T-helper 2 cell treated with Interferon-gamma antibody and Interleukin-4, amounts not matched to agents 5 μg/mL and 100 μg/mL, for 36 hours (primary cell): ENCODE measurements at regions not wholly inside any gene's neighbourhood (a gene's known extent, or its start where the extent isn't known, plus 50 kb on each side); places are given as distances from the start of the nearest gene placed in this dataset.
"Not testable (repeated sequence)": the region's sequence is repeated elsewhere in the genome, so short reads cannot be mapped to it uniquely, and the experiment has no call there.

Experiments
- DNase-seq: peaks from one replicate; pipeline ENCODE4 v3.0.0; 2021; ENCODE audit warnings: low spot score
- H3K27ac Mint-ChIP-seq: one replicate; pipeline ENCODE4 v1.8.0; 2021; ENCODE audit warnings: mild to moderate bottlenecking, mixed read lengths
- H3K27me3 Mint-ChIP-seq: one replicate; pipeline ENCODE4 v1.8.0; 2021; ENCODE audit warnings: low read depth, mixed read lengths
- H3K36me3 Mint-ChIP-seq: one replicate; pipeline ENCODE4 v1.8.0; 2021; ENCODE audit warnings: low read depth, mixed read lengths
- H3K4me1 Mint-ChIP-seq: one replicate; pipeline ENCODE4 v1.8.0; 2021; ENCODE audit warnings: low read depth, mixed read lengths
- H3K4me3 Mint-ChIP-seq: one replicate; pipeline ENCODE4 v1.8.0; 2022; ENCODE audit warnings: mild to moderate bottlenecking, moderate library complexity, mixed read lengths
- H3K9me3 Mint-ChIP-seq: one replicate; pipeline ENCODE4 v1.8.0; 2021; ENCODE audit warnings: mixed read lengths

- not testable (repeated sequence) for DNase-seq, H3K27ac Mint-ChIP-seq, H3K9me3 Mint-ChIP-seq, H3K27me3 Mint-ChIP-seq, H3K36me3 Mint-ChIP-seq, H3K4me3 Mint-ChIP-seq, H3K4me1 Mint-ChIP-seq
Observed at GRCh38 chr2:239865856-239866255, 159.3 kb downstream of the NDUFA10 start.

DNA sequence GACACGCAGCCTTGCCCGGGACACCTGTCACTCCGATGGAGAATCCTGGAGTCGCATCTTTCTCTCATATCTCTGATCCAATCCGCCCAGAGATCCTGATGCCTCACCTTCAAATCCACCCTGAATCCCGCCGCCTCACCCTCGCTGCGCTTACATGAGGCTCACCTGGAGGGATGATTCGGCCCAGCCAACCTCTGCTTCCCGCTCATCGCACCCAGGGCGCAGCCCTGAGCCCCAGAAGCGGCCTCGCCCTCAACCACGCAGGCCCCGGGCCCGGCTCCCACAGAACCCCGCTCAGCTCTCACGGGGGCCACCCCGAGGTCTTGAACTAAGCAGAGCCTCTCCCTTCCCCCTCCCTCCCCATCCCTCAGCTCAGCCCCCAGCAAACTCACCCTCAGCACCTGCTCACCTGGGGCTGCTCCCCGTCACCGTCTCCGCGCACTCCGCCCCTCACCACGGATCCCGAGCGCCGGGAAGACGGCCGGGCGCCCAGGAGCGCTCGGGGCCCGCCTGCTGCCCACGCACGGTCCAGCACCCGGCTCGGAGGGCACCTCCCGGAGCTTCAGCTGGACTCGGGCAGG, 160.0 kb downstream of the NDUFA10 start:
- H3K36me3 Mint-ChIP-seq, result no peaks in the 10 kb centered on the region
- H3K4me3 Mint-ChIP-seq, result no peak overlapping the region
- DNase-seq, result no peak
- no peak overlapping the region for H3K27ac Mint-ChIP-seq
- H3K4me1 Mint-ChIP-seq, result peaks cover 8% of the 10 kb centered on the region
- H3K27me3 Mint-ChIP-seq, result peaks cover 11% of the 10 kb centered on the region
- H3K9me3 Mint-ChIP-seq, result no peaks in the 10 kb centered on the region

- DNase-seq, result no peak
- H3K4me1 Mint-ChIP-seq, result peaks cover 8% of the 10 kb centered on the region
- no peaks in the 10 kb centered on the region for H3K9me3 Mint-ChIP-seq
- no peak overlapping the region for H3K4me3 Mint-ChIP-seq
- peaks cover 11% of the 10 kb centered on the region for H3K27me3 Mint-ChIP-seq
- no peaks in the 10 kb centered on the region for H3K36me3 Mint-ChIP-seq
- no peak overlapping the region for H3K27ac Mint-ChIP-seq
Observed at GRCh38 chr2:239864247-239865058, 160.7 kb downstream of the NDUFA10 start.

DNA sequence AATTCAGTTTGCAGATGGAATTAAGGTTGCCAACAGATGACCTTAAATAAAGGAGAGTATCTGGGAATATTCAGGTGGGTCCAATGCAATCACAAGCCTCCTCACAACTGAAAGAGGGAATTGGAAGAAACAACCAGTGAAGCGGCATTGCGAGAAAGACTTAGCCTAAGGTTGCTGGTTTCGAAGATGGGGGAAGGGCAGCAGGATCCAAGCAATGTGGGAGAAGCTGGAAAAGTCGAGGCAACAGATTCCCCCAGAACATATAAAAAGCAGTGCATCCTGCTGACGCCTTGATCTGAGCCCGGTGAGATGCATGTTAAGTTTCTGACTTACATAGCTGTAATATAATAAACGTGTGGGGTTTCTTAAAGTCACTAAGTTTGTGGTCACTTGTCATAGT, 162.5 kb downstream of the NDUFA10 start:
- Mint-ChIP-seq H3K4me1 (peaks cover 8% of the 10 kb centered on the region), H3K27me3 (peaks cover 19% of the 10 kb centered on the region), H3K27ac (no peak overlapping the region), H3K9me3 (no peaks in the 10 kb centered on the region), H3K36me3 (no peaks in the 10 kb centered on the region), H3K4me3 (no peak overlapping the region)
- no peak for DNase-seq

- DNase-seq, result no peak
- H3K4me1 Mint-ChIP-seq, result peaks cover 8% of the 10 kb centered on the region
- peaks cover 22% of the 10 kb centered on the region for H3K27me3 Mint-ChIP-seq
- no peak overlapping the region for H3K27ac Mint-ChIP-seq
- no peaks in the 10 kb centered on the region for H3K36me3 Mint-ChIP-seq
- no peaks in the 10 kb centered on the region for H3K9me3 Mint-ChIP-seq
- no peak overlapping the region for H3K4me3 Mint-ChIP-seq
Observed at GRCh38 chr2:239858179-239858578, 167.0 kb downstream of the NDUFA10 start.

GRCh38 chr2:239857591-239857990, 167.6 kb downstream of the NDUFA10 start:
- no peaks in the 10 kb centered on the region for H3K36me3 Mint-ChIP-seq
- no peaks in the 10 kb centered on the region for H3K9me3 Mint-ChIP-seq
- H3K27me3 Mint-ChIP-seq, result peaks cover 22% of the 10 kb centered on the region

DNA sequence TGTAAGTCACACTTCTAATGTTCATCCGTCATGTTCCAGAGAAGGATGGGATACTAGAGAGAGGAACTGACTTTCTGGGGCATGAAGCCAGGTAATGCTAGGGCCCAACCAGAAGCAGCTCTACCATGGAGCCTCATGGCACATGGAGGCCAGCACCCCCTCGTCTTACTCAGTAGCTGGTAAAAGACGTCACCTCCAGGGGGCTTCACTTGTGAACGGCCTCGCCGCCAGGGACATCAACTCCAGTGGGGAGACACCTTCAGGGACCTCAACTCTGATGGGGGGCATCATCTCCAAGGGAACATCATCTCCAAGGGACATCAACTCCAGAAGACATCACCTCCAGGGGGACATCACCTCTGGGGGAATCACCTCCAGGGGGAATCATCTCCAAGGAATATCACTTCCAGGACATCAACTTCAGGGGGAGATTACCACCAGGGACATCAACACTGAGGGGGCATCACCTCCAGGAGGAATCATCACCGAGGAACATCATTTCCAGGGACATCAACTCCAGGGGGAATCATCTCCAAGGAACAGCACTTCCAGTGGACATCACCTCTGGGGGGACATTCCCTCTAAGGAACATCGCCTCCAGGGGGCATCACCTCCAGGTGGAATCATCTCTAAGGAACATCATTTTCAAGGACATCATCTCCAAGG, 168.4 kb downstream of the NDUFA10 start:
- Mint-ChIP-seq H3K36me3 (no peaks in the 10 kb centered on the region), H3K27ac (no peak overlapping the region), H3K27me3 (peaks cover 19% of the 10 kb centered on the region)

More at GRCh38 chr2:239857591-239857990, 167.6 kb downstream of the NDUFA10 start:
- H3K27ac Mint-ChIP-seq, result no peak overlapping the region
- no peak for DNase-seq
- no peak overlapping the region for H3K4me3 Mint-ChIP-seq
- peaks cover 8% of the 10 kb centered on the region for H3K4me1 Mint-ChIP-seq

GRCh38 chr2:239855863-239856587, 169.1 kb downstream of the NDUFA10 start:
- H3K9me3 Mint-ChIP-seq, result no peaks in the 10 kb centered on the region
- no peak for DNase-seq
- no peaks in the 10 kb centered on the region for H3K4me1 Mint-ChIP-seq
- H3K36me3 Mint-ChIP-seq, result no peaks in the 10 kb centered on the region
- no peak overlapping the region for H3K27ac Mint-ChIP-seq
- no peak overlapping the region for H3K4me3 Mint-ChIP-seq
- H3K27me3 Mint-ChIP-seq, result peaks cover 19% of the 10 kb centered on the region

More for the DNA sequence above, 168.4 kb downstream of the NDUFA10 start:
- Mint-ChIP-seq H3K9me3 (no peaks in the 10 kb centered on the region), H3K4me1 (peaks cover 3% of the 10 kb centered on the region), H3K4me3 (no peak overlapping the region)
- DNase-seq, result no peak

DNA sequence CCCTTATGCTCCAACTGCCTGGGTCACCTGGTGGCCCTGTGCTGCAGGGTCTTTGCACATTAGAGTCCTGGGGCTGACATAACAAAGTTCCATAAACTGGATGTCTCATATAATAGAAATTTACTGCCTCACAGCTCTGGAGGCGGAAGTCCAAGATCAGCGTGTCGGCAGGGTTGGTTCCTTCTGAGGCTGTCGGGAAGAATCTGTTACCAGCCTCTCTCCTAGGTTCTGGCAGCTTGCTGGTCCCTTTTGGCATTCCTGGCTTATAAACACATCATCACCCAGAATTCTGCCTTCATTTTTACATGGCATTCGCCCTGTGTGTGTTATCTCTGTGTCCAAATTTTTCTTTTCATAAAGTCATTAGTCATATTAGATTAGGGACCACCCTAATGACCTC, 170.5 kb downstream of the NDUFA10 start:
- Mint-ChIP-seq H3K36me3 (no peaks in the 10 kb centered on the region), H3K4me3 (no peak overlapping the region), H3K4me1 (no peaks in the 10 kb centered on the region), H3K27ac (no peak overlapping the region), H3K27me3 (peaks cover 12% of the 10 kb centered on the region), H3K9me3 (no peaks in the 10 kb centered on the region)
- no peak for DNase-seq

- H3K4me3 Mint-ChIP-seq, result no peak overlapping the region
- DNase-seq, result no peak
- no peak overlapping the region for H3K27ac Mint-ChIP-seq
- H3K27me3 Mint-ChIP-seq, result peaks cover 11% of the 10 kb centered on the region
- no peaks in the 10 kb centered on the region for H3K4me1 Mint-ChIP-seq
- H3K36me3 Mint-ChIP-seq, result no peaks in the 10 kb centered on the region
- H3K9me3 Mint-ChIP-seq, result no peaks in the 10 kb centered on the region
Observed at GRCh38 chr2:239853706-239854327, 171.3 kb downstream of the NDUFA10 start.

DNA sequence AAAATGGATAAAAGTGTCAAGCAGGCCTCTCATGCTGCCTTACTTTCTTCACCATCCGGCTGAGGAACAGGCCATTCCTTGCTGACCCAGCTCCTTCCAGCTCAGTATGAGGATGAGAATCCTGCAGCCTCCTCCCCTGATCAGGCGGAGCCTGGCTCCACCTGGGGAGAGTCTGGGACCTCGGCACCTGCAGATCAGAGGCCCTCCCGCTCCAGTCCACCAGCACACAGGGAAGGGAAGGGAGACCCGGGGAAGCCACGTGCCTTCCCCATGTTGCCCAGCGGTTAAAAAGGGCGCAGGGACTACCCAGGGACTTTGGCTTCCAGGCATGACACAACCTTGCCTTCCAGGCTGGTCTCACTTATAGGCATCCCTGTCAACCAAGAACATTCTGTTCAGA, 172.0 kb downstream of the NDUFA10 start:
- no peak for DNase-seq
- H3K9me3 Mint-ChIP-seq, result no peaks in the 10 kb centered on the region
- peaks cover 11% of the 10 kb centered on the region for H3K27me3 Mint-ChIP-seq
- no peaks in the 10 kb centered on the region for H3K4me1 Mint-ChIP-seq
- H3K4me3 Mint-ChIP-seq, result no peak overlapping the region
- no peaks in the 10 kb centered on the region for H3K36me3 Mint-ChIP-seq
- no peak overlapping the region for H3K27ac Mint-ChIP-seq

DNA sequence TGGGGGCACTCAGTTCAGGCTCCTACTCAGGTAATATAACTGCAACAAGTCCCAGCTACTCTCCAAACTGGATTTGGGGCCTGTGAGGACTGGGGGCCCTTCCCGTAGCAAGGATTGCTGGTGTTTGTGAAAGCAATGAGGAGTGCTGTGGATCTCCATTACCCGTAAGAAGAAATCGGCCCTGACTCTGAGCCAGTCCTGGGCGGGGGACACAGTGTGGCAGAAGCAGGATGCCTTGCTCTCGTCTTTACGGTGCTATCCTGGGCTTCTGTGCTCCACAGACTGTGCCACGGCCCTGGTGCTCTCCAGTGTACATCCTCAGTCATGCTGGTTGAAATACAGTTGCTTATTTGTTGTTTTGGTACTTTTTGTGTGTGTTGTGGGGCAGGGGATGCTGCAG, 172.9 kb downstream of the NDUFA10 start:
- Mint-ChIP-seq H3K9me3 (no peaks in the 10 kb centered on the region), H3K4me1 (no peaks in the 10 kb centered on the region), H3K27me3 (peaks cover 11% of the 10 kb centered on the region), H3K4me3 (no peak overlapping the region), H3K27ac (no peak overlapping the region), H3K36me3 (no peaks in the 10 kb centered on the region)
- DNase-seq, result no peak

DNA sequence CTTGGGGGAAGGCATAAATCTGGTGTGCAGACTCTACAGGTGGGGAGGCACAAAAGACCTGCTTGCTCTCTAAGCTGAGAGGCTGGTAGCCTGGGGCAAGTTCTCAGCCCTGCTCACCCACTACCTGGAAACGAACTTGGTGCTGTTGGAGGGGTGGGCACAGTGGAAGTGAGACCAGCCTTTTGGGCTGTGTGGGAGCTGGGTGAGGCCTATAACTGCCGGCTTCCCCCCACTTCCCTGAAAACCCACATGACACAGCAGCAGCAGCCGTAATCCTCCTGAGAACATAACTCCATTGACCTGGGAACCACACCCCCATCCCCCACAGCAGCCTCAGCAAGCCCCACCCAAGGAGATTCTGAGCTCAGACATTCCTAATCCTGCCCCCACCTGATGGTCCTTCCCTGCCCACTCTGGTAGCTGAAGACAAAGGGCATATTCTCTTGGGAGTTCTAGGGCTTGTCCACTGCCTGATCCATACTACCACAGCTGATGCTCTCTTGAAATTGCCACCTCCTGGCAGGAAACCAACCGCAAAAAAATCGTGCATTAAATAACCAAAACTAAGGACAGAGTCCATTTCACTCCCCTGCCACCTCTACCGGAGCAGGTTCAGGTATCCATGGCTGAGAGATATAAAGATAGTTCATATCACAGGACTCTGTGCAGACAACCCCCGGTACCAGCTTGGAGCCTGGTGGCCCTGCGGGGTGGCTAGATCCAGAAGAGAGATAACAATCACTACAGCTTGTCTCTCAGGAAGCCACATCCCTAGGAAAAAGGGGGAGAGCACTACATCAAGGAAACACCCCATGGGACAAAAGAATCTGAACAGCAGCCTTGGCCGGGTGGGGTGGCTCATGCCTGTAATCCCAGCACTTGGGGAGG, 178.1 kb downstream of the NDUFA10 start:
- Mint-ChIP-seq H3K27me3 (peaks cover 27% of the 10 kb centered on the region), H3K4me1 (peaks cover 2% of the 10 kb centered on the region), H3K27ac (no peak overlapping the region), H3K36me3 (no peaks in the 10 kb centered on the region), H3K9me3 (peaks cover 3% of the 10 kb centered on the region), H3K4me3 (no peak overlapping the region)
- DNase-seq, result no peak
